ENCODE measurements at regions not wholly inside any gene's neighbourhood (a gene's known extent, or its start where the extent isn't known, plus 50 kb on each side); places are given as distances from the start of the nearest gene placed in this dataset.
"Not testable (repeated sequence)": the region's sequence is repeated elsewhere in the genome, so short reads cannot be mapped to it uniquely, and the experiment has no call there.

DNA sequence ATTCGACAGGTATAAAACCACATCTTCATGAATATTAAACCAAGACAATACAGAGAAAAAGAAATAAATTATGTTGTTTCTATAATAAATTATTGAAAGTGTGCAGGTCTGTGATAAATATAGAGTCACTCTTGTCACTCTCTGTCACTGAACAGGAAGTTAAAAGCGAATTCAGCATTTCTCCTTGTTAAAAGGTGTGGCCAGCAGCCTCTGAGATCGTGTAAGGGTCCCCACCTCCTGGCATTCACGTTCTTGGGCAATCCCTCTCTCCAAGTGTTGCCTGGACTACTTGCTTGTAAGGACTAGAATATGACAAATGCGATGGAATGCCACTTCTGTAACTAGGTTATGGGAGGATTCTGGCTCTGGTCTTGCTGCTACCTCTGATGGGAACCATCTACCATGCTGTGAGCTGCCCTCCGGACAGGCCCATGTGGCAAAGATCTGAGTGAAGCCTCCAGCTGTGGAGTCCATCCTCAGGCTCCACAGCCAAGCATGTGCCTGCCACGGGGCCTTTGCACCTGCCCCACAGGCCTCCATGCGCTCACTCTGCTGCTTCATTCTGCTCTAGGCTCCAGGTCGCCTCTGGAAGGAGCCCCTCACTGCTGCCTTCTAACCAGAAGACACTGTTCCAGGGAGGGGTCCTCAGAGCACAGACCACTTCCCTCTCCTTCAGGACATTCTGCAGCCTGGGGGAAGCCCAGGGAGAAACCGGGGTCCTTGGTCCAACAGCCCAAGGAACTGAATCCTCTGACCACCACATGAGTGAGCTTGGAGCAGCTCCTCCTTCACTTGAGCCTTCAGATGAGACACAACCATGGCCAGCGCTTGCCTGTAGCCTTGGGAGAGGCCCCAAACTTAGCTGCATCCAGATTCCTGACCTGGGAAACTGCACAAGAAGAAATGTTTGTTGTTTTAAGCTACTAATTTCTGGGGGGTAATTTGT, 202.9 kb upstream of the HDAC4 start:
- DNase-seq (ENCODE audit: low spot score): no peak

DNA sequence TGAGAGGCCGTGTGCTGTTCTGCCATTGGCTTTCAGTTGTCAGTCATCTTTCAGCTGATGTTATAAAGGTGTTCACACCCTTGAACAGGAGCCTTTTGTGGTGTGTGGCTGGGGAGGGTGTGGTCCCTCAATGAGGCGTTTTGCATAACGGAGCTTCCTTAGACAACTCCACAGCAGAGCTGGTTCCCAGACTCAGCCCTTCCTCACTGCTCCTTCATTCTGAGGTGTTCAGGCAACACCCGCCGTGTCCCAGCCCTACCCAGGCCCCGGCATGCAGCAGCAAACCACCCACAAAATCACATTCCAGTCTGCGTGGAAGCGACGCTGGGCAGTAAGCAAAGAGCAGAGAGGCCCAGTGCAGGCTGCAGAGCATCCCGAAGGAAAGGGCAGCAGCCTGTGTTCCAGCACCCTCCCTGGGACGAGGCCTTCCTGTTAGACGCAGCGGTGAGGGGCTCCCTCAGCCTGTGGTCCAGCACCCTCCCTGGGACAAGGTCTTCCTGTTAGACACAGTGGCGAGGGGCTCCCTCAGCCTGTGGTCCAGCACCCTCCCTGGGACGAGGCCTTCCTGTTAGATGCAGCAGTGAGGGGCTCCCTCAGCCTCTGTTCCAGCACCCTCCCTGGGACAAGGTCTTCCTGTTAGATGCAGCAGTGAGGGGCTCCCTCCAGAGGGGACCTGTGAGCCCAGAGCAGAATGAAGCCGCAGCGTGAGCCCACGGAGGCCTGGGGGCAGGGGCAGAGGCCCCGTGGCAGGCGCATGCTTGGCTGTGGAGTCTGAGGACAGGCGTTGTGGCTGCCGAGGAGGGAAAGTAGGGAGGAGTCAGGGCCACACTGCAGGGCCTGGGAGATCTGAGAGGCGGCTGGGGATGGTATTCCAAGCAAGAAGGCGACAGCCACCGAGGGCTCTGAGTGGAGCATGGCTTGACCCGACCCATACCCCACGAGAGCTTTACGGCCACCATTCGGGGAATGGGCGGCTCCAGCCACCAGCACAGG, 201.8 kb upstream of the HDAC4 start:
- DNase-seq (ENCODE audit: low spot score): no peak

DNA sequence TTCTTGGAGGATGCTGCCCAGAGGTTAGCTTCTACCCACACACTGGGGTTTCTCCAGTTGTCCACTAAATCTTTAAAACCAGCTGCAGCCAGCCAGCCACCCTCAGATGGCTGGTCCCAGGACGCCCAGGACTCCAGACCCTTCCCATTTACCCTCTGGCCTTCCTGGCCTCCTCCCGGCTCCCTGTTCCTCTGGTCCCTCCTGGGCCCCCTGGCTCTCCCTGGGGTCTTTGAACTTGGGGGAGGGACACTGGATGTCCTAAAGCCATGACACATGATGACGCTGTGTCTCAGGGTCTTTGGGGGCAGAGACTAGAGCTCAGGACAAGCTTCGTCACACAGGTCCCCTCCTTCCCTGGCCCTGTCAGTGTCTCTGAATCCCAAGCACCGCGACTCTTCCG, 201.1 kb upstream of the HDAC4 start:
- no peak for DNase-seq (ENCODE audit: low spot score)

DNA sequence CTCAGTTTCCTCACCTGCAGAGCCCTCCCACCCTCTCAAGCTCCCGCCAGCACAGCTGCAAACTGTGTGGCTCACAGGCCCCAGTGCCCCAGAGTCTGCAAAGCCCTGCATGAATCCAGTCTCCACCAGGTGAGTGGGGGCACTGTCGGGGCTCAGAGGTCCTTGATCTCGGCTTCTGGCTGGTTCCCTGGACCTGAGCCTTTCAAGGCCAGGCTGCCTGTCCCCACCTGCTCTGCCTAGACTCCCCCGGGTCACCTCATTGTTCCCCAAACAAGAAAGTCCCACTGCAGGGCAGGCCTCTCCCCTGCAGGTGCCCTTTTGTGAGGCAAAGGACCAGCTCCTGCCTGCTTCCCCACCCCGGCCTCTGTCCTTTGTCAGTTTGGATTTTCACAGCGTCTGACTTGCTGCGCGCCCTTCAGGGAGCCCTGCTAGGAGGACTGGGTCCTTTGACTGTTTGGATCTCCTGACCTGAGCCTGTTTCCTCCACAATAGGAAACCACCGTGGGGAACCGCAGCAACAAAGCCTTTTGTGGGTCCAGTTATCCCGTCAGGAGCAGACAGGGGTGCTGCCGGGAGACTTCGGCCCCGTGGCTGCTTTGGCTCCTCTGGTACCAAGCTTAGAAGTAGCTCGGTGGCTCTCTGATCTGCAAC, 200.5 kb upstream of the HDAC4 start:
- DNase-seq (ENCODE audit: low spot score): no peak

DNA sequence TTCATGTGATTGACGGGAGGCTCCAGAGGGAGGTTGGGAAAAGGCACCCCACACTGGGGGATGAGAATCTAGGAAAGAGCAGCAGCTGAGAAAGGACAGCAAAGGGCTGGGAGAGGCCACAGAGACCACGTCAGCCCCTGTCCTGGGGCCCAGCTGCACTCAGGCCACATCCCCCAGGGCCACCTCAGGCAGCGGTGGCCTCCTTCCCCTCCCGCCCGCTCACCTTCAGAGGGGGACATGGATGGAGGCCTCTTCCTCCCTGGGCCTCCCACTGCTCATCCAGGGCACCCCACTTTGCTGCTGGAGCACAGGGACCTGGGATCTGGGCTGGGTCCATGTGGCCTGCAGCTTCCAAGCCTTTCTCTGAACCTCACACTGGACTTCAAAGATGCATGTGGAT, 199.8 kb upstream of the HDAC4 start:
- no peak for DNase-seq (ENCODE audit: low spot score)

DNA sequence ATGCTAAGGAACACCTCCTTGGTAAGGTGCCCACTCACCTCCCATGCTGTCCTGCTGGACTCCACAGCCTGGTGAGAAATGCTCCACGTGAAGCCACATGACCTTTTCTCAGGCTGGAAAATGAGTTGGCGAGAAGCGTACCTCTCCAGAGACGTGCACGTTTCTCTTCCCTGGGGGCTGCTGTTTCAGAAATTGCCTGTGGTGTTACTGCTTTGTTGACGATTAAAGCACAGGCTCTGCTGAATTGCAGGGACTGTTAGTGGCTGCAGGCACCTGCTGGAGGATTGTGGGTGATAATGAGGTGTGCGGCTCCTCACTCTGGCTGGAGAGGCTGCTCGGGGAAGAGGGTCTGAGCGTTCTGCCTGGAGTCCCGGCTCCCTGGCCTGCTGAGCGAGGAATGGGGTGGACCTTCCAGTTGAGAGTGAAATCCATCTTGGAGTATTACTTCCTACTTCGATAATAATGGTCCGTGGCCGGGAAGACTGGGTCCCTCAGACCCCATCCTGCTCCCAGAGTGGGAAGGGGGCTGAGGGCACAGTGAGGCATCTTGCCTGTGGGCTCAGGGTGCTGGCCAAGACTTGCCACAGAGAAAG, 199.3 kb upstream of the HDAC4 start:
- no peak for DNase-seq (ENCODE audit: low spot score)

DNA sequence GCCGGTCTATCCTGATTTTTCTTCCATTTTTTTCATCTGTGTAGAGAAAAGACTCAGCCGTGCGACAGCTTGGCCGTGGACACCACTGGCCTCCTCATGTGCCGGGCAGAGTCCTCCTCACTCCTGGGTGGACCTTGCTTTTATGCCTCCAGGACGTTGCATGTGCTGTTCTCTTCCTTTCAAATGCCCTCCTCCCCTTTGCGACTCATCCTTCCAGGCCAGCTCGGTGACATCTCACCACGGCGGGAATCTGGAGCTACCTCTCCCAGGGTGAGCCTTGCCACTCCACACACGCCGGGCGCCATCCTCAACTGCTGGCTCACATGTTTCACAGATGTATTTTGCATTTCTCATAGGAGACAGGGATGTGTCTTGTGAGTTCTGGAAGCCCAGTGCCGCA, 198.5 kb upstream of the HDAC4 start:
- DNase-seq (ENCODE audit: low spot score): no peak

DNA sequence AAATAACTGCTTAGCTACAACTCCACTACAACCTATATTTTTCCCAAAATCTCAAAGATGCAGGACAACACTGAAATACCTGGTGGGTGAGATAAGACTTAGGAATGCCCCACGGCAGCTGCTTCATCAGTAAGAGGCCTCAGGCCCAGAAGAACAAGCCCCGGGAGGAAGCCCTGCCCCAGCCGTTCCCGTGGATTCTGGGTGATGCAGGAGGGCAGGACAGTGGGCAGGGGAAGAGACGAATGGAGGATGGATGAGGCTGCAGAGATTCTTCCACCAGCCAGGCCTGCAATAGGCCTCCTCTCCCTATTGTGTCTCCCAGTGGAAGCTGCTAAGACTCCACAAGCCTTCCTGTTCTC, 197.9 kb upstream of the HDAC4 start:
- DNase-seq (ENCODE audit: low spot score): no peak

DNA sequence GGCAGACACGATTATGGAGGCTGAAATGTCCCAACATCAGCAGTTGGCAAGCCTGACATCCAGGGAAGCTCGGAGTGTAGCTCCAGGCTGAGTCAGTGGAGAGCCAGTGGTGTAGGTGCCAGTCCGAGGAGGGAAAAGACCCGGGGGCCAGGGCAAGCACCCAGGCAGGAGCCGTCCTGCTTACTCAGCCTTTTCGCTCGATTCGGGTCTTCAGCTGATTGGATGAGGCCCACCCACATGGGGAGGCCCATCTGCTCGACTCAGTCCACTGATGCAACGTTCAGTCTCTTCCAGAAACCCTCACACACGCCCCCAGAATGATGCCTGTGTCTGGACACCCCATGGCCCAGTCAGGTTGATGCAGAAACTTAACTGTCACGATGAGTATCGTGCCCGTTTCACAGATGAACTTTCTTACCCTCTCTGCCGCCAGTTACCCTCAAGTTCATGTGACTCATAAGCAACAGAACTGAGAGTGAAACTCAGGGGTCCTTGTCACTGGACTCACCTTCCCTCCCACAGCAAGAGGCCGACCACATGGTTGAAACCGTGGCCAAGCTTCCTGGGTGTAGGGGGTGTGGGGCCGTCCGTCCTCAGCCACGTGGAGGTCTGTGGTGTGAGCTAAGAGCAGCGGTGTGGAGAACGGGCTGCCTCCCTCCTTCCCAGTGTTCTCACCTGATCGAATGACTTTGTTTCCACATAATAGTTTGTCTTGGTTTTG, 197.4 kb upstream of the HDAC4 start:
- no peak for DNase-seq (ENCODE audit: low spot score)

DNA sequence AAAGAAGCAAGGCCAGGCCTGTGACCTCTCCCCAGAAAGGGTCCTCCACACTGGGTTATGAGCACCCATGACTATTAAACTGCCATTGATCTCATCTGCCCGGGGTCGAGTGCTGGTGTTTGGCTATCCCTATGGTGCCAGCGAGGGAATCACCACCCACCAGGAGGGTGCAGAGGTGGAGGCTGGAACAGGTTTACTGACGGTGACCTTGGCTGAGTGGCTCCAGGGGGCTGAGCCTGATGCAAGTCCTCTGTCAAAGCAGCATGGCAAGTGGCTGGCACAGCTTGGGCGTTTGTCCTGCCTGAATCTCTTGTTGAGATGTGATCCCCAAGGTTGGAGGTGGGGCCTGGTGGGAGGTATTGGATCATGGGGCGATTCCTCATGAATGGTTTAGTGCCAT, 196.4 kb upstream of the HDAC4 start:
- DNase-seq (ENCODE audit: low spot score): no peak

DNA sequence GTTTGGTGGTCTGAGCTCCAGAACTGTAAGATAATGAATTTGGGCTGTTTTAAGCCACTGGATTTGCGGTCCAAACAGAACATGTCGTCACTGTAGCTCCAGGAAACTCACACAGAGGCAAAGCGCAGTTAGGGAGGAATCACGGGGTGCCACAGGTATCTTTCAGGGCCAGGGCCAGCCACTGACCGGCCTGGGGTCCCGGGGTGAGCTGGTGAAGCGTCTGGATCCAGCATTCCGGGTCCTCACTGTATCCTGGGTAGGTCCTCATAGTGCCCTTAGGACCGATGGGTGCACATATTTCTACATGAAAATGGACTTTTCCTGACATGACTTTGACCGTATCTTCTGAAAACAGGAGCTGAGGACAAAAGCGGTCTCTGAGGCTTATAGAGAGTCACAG, 196.0 kb upstream of the HDAC4 start:
- DNase-seq (ENCODE audit: low spot score): no peak

DNA sequence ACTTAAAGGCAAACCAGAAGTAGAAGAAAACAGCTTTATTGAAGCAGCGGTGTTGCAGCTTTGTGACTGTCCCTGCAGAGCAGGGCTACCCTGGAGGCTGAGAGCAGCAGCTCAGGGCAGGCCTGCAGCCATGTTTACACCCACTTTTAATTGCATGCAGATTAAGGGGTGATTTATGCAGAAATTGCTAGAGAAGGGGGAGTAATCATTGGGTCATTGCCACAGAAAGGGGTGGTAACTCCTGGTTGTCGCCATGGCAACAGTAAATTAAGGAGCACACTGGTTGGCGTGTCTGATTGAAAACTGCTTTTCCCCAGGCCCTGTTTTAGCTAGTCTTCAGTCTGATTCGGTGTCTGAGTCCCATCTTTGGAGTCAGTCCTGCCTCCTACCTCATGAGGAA, 195.4 kb upstream of the HDAC4 start:
- DNase-seq (ENCODE audit: low spot score): no peak

DNA sequence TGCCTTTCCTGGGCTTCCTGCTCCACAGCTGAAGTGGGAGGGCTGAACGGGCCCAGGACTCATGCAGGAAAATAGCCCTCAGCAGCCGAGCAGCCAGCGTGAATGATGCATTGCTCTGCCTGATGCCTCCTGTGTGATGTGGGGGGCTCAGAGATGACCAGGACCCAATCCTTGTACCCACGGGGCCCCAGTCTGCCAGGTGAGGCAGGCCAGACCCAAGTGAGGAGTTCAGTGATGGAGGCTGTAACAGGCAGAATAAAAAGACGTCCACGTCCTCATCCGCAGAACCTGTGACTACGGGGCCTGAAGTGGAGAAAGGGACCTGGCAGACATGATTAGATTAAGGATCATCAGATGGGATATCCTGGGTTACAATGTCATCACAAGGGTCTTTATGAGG, 194.9 kb upstream of the HDAC4 start:
- no peak for DNase-seq (ENCODE audit: low spot score)

DNA sequence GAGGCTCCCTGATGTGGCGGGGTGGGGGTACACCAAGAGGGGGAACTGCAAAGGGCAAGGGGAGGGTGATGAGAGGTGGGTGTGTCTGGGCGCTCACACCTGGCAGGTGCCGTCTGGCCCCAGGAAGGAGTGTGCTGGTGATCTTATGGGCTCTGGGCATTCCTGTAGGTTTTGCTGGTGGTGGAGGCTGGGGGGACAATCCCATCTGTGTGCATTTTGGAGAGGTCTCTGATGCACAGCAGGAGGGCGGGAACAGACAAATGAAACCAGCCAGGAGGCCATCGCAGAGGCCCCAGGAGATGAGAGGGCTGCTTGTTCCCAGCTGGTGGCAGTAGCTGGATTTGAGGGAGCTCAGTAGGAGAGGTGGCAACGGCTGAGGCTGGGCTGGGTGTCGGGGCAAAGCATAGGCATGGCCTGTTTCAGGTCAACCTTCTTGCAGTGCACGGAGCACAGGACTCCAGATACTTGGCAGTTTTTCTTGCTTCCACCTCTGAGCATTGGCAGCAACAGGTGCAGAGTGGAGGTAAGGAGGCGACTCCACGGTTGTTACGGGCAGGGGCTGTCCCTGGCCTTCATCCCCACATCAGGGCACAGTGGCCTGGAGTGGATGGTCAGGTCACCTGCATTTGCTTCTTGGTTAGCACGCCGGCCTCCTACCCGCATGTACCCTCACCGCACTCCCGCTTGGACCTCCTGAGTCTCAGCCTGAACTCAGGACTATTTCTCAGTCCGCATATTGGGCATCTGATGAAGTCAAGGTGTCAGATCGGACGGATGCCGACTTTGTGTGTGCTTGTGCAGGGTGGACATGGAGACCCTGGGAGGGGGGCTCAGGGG, 194.2 kb upstream of the HDAC4 start:
- no peak for DNase-seq (ENCODE audit: low spot score)

DNA sequence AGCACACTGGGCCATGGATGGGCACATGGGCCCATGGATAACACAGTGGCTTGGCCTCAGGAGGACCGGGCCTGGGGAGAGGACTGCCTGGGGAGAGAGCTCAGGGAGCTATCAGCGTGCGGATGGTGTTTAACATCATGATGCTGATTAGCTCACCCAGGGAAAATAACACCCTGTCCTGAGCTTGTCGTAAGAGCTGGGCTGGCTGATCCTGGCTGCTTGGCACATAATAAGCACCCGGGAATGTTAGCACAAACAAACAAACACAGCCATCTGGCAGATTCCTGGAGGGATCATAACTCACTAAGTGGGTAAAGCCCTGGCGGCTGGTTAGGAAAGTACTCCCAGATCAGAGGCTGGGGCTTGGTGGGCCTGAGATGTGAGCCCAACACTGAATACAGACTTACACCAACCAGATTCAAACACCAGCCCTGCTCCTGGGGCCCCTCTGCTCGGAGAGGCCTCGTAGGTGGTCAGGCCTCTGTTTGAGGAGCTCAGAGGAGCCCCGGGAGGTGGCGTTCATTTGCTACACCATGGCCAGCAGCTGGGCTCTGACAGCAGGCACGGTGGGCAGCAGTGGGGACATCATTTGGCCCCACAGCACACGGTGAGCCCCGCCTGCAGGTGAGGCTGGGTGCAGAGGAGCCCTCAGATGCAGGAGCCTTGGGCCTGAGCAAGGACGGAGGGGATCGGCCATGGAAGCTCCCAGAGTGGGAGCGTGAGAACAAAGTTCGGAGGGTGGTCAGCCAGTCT, 193.4 kb upstream of the HDAC4 start:
- no peak for DNase-seq (ENCODE audit: low spot score)

DNA sequence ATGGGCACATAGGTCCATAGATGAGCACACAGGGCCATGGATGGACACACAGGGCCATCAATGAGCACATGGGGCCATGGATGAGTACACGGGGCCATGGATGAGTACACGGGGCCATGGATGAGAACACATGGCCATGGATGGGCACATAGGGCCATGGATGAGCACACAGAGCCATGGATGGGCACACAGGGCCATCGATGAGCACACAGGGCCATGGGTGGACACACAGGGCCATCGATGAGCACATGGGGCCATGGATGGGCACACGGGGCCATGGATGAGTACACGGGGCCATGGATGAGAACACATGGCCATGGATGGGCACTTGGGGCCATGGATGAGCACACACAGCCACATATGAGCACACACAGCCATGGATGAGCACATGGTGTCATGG, 192.6 kb upstream of the HDAC4 start:
- no peak for DNase-seq (ENCODE audit: low spot score)

DNA sequence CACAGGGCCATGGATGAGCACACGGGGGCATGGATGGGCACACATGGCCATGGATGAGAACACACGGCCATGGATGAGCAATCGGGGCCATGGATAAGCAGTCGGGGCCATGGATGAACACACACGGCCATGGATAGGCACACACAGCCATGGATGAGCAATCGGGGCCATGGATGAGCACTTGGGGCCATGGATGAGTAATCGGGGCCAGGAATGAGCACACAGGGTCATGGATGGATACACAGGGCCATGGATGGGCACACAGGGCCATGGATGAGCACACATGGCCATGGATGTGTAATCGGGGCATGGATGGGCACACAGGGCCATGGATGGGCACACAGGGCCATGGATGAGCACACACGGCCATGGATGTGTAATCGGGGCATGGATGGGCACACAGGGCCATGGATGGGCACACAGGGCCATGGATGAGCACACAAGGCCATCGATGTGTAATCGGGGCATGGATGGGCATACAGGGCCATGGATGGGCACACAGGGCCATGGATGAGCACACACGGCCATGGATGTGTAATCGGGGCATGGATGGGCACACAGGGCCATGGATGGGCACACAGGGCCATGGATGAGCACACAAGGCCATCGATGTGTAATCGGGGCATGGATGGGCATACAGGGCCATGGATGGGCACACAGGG, 191.9 kb upstream of the HDAC4 start:
- not testable (repeated sequence) for DNase-seq (ENCODE audit: low spot score)

DNA sequence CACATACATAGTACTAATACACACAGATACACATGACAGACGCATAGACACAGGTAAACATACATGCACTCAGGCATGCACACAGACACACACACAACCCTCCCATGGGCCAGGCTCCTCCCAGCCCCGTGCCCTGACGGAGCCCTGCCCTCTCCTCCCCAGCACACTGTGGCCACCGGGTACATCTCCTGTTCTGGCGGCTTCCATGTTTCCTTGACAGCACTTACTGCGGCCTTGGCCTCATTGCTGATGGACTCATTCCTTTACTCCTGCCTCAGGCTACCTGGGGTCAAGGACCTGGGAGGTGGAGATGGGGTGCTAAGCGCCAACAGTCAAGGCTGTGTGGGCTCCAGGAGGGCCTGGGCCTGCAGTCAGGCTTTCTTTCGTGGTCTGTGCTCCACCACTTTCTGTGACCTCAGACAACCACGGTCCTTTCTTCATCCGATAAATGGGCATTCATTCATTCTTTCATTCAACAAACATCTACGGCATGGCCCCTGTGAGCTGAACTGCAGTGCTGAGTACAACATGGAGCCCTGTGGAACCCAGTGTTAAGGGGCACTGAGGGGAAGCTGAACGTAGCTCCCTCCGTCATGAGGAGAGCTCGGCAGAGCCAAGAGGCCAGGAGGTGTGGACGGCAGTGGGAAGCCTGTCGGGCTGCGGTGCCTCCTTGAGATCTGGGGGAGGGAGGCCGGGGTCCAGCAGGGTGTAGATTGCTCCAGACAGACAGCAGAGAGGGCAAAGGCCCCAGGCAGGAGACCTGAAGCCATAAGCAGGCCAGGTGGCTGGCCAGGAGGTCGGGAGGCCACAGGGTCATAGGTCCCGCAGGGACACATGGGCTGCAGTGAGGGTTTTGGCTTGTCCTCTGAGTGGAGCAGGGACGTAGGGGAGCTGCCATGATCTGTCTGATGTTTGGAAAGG, 190.4 kb upstream of the HDAC4 start:
- no peak for DNase-seq (ENCODE audit: low spot score)
